ENCODE measurements at regions not wholly inside any gene's neighbourhood (a gene's known extent, or its start where the extent isn't known, plus 50 kb on each side); places are given as distances from the start of the nearest gene placed in this dataset.
"Not testable (repeated sequence)": the region's sequence is repeated elsewhere in the genome, so short reads cannot be mapped to it uniquely, and the experiment has no call there.

DNA sequence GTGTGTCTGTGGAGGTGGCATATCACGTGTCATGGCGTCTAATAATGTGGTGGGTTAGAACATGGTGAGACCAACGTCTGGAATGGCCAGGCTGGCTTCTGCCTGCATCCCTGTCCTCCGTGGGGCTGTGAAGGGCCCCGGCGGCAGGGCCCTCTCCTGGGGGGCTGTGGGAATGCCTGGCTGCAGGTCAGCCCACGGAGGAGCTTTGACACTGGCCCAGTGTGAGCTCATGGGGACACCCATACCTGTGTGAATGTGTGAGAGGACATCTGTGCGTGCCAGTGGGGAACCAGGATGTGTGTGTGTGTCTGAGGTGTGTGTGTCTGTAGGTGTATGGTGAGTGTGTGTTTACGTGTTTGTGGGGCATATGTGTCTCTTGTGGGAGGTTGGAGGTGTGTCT lies 300.1 kb downstream of the TEX29 start:
- no peak for DNase-seq (ENCODE audit: low read depth in 2 of 2)

DNA sequence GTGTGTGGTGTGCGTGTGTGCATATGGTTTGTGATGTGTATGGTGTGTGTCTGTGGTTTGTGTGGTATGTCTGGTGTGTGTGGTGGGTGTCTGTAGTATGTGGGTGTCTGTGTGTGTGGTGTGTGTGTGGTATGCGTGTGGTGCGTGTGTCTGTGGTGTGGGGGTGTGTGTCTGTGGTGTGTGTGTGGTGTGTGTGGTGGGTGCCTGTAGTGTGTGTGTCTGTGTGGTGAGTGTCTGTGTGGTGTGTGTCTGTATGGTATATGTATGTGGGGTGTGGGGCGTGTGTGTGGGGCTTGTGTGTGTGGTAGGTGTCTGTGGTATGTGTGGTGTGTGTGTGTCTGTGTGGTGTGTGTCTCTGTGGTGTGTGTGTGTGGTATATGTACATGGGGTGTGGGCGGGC lies 300.7 kb downstream of the TEX29 start:
- no peak for DNase-seq (ENCODE audit: low read depth in 2 of 2)

DNA sequence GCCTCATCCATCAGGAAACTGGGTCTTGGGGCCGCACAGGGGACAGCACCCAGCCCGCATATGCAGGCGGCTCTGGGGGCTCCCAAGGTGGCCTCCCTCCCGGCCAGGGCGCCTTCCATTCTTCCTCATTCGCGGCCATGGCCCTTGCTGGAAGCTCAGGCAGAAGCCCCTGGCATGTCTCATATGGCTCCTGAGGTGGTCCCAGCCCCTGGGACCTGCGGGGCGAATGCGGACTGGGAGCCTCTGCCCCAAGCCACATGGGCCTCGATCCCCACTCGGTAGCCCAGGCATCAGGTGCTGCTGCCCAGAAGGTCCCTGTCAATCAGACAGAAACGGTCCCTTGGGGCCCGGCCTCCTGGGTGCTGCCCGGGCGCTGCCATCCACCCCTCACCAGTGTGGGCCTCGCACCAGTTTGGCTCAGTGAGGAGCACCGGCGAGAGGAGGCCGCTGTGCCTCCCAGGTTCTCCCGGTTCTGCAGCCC lies 301.6 kb downstream of the TEX29 start:
- DNase-seq (ENCODE audit: low read depth in 2 of 2), result no peak

DNA sequence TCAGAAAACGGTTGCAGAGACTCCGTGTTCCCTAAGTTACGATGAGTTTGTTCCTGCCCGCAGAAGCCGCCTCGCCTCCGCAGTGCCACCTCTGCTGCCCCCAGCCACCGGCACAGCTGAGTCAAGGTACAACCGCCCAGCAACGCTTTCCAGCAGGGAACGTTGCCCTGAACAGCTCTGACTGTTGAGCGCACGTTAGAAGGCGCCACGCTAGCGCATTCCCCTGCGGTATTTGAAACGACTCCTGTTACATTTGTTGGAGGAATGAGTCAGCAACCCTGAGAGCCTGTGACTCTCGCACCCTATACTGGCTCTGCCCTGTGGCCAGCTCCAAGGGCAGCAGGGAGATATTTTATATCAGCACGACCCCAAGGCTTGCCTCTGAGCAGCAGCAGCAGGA lies 302.8 kb downstream of the TEX29 start:
- DNase-seq (ENCODE audit: low read depth in 2 of 2), result no peak

GRCh38 chr13:111623743-111624505 lies 303.5 kb downstream of the TEX29 start:
- no peak for DNase-seq (ENCODE audit: low read depth in 2 of 2)

DNA sequence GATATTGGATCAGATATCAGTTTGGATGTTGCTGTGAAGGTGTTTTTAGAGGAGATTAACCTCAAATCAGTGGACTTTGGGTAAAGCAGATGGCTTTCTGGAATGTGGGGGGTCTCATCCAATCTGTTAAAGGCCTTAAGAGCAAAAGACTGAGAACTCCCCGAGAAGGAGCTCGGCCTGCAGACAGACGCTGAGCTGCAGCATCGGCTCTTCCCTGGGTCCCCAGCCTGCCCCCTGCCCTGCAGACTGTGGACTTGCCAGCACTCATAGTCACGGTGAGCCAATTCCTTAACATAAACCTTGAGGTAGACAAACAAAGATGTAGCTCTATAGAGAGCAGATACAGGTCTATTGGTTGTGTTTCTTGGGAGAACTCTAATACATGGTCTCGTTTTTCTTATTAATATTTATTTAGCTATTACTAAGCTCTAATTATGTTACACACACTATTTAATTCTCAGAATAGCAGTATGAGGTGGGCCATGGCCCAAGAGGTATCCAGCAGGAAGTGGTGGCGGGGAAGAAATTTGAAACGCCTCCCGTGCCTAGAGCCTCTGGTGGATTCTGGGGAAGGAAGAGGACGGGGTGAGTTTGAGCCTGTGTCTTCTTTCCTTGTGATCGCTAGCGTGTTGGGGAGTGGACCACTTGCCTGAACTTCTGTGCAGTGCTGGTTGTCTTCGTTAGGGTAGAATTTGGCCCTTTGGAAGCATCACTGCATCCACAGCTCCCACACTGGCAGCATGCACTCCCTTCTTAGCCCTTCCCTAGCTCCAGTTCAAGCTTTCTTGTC lies 305.3 kb downstream of the TEX29 start:
- no peak for DNase-seq (ENCODE audit: low read depth in 2 of 2)

- DNase-seq (ENCODE audit: low read depth in 2 of 2), result no peak
Observed at GRCh38 chr13:111626371-111627305, 306.2 kb downstream of the TEX29 start.

DNA sequence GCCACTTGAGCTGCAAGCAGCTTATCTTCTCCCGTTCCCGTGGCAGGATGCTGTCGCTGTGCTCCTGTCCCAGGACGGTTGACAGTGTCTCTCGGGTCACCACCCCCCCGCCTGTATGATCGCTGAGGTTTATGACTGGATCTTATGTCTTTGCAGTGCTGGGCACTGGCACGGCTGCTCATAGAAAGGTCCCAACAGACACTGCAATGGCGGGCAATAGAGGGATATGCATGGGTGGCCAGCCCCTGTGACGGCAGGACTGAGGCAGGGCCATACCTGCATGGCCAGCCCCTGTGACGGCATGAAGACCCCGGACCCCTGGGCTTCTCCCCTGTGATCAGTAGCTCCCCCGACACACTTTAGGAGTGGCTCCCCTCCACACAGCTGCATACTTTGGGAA lies 307.2 kb downstream of the TEX29 start:
- no peak for DNase-seq (ENCODE audit: low read depth in 2 of 2)

DNA sequence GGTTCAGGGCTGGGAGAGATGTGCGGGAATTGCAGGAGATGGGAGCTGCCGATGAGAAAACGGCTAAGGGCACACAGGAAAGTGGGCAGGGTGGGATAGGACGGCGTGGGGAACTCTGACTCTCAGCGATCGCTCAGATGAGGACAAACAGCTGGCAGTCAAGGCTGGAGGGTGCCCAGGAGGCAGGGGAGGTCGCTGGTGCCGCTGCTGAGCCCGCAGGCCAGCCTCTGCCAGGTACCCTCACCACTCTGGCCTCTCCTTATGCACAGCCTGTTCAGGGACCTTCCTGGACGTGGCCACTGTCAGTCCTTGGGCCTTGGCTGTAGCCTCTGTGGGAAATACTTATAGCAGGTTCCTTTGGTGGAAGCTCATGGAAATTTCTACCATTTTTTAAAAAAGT lies 308.6 kb downstream of the TEX29 start:
- no peak for DNase-seq (ENCODE audit: low read depth in 2 of 2)

GRCh38 chr13:111629457-111629856 lies 309.0 kb downstream of the TEX29 start:
- DNase-seq (ENCODE audit: low read depth in 2 of 2), result no peak

- no peak for DNase-seq (ENCODE audit: low read depth in 2 of 2)
Observed at GRCh38 chr13:111629926-111630325, 309.5 kb downstream of the TEX29 start.

GRCh38 chr13:111630406-111630805 lies 310.0 kb downstream of the TEX29 start:
- no peak for DNase-seq (ENCODE audit: low read depth in 2 of 2)

DNA sequence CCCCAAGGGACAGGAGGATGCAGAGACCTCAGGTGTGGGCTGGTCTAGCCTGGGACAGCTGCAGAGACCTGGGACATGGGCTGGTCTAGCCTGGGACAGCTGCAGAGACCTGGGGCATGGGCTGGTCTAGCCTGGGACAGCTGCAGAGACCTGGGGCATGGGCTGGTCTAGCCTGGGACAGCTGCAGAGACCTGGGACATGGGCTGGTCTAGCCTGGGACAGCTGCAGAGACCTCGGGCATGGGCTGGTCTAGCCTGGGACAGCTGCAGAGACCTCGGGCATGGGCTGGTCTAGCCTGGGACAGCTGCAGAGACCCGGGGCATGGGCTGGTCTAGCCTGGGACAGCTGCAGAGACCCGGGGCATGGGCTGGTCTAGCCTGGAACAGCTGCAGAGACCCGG lies 310.8 kb downstream of the TEX29 start:
- not testable (repeated sequence) for DNase-seq (ENCODE audit: low read depth in 2 of 2)

- DNase-seq (ENCODE audit: low read depth in 2 of 2), result no peak
Observed at GRCh38 chr13:111632906-111633305, 312.5 kb downstream of the TEX29 start.

- DNase-seq (ENCODE audit: low read depth in 2 of 2), result no peak
Observed at GRCh38 chr13:111633401-111633800, 313.0 kb downstream of the TEX29 start.

GRCh38 chr13:111634410-111634809 lies 314.0 kb downstream of the TEX29 start:
- DNase-seq (ENCODE audit: low read depth in 2 of 2), result no peak

DNA sequence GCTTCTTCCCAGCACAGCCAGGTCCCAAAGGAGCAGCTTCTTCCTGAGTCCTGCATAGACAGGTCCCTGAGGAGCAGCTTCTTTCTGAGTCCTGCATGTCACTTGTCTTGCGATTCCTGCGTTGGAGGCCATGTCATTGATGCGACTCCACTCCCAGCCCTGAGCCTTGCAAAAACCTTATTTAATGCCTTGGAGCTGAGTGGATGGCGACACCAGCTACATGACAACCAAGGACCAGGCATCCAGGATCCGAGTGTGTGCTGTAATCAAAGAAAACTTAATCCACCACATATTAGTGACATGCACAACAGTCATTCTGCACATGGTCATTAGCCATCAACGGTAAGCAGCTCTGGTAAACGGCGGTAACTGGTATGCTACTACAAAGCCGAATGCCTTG lies 315.8 kb downstream of the TEX29 start:
- DNase-seq (ENCODE audit: low read depth in 2 of 2), result no peak

DNA sequence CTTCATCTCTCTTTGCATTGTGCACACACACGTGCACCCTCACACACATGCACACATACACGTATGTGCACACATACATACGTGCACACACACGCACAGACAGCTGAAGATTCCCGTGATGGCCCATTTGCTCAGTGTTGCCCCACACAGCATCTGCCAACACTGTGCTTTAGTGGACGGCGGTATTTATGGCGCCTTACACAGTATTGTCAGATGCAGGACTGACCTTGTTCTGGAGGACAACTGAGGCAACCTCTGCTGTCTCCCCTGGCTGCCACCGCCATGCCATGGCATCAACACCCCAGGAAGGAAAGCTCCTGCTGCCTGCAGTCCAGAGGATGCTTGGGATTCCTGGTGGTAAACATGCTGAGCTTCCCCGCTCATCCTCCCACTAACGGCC lies 316.4 kb downstream of the TEX29 start:
- DNase-seq (ENCODE audit: low read depth in 2 of 2), result no peak

GRCh38 chr13:111637365-111637764 lies 316.9 kb downstream of the TEX29 start:
- no peak for DNase-seq (ENCODE audit: low read depth in 2 of 2)

GRCh38 chr13:111638233-111638632 lies 317.8 kb downstream of the TEX29 start:
- DNase-seq (ENCODE audit: low read depth in 2 of 2), result no peak

DNA sequence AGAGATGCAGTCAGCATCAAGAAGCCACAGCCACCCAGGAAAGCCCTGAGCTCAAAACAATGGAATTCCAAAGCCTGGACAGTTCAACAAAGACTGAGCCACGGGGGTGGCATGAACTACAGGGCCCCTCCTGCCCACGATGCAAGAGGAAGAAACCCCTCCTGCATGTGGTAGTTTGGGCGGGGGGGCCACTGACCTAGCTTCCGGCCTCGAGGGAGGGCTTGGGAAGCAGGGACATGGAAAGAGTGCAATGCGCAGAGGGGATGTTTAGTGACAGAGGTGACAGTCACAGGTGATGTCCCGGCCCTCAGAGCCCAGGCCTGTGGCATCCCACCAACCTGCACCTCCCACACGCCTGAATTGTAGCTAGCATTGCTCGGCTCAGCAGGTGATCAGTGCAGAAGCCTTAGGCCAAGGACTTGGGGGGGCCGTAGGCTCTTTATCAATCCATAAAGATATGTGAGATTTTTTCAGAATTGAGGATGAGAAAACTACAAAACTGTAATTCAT lies 318.8 kb downstream of the TEX29 start:
- DNase-seq (ENCODE audit: low read depth in 2 of 2), result no peak

DNA sequence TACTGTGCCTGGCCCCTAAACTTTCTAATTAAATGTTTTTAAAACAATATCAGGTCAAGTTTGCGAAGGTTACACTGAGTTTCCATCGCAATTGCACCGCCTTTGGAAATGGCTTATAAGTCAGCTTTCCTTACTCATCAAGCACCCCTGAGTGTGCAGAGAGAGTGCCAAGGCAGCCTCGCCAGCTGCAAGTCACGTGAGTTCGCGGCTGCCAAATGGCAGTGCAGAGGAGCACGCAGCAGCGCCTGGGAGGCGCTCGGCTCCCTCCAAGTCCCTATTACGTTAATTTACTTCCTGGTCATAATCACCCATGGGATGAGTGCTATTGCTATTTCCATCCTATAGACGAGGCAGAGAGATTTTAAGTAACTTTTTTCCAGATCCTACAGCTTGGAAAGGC lies 319.6 kb downstream of the TEX29 start:
- DNase-seq (ENCODE audit: low read depth in 2 of 2), result no peak
